B cell (primary cell): ENCODE measurements at regions not wholly inside any gene's neighbourhood (a gene's known extent, or its start where the extent isn't known, plus 50 kb on each side); places are given as distances from the start of the nearest gene placed in this dataset.

Source experiments
- ATAC-seq: fragments of 200-7000 bp; cut with Tn5 transposase; one replicate; pipeline ENCODE4 v1.10.0; 2021; ENCODE audit warnings: low read depth, mild to moderate bottlenecking, moderate number of reproducible peaks, moderate library complexity
- CTCF ChIA-PET: fragments of 350-600 bp; sonication (Branson Sonifier 250); formaldehyde crosslinking; loops from one replicate; lab custom pipeline; 2021; ENCODE audit warnings: antibody characterized with exemption, inconsistent platforms; lab: Charles Lee
- POLR2A ChIA-PET: fragments of 350-600 bp; sonication (Branson Sonifier 250); formaldehyde crosslinking; loops from one replicate; lab custom pipeline; 2021; ENCODE audit warnings: antibody characterized with exemption; lab: Charles Lee
- DNase-seq: peaks from one replicate; pipeline ENCODE4 v3.0.0; 2013
- H2AFZ ChIP-seq: 2 replicates; pipeline ENCODE4 v1.6.1; 2012; ENCODE audit warnings: mild to moderate bottlenecking, low read depth, low read length; ENCODE audit not compliant: insufficient read depth, poor library complexity, severe bottlenecking
- H3K27ac ChIP-seq, 2 donors: 1 replicate in 1 of 2; 2 replicates in 1 of 2; pipeline ENCODE4 v1.5.1; 2012 to 2013; ENCODE audit warnings: low read length in 2 of 2, mild to moderate bottlenecking in 2 of 2, moderate library complexity in 1 of 2
- H3K27me3 ChIP-seq, 4 experiments: fragments of 200-600 bp in 1 of 4; sonication (generic) in 1 of 4; replicated peaks in 1 of 4; 1 replicate in 2 of 4; 2 replicates in 2 of 4; pipeline versions ENCODE4 v1.6.1 to v1.7.0; 2013 to 2016; ENCODE audit warnings: low read length in 3 of 4, mild to moderate bottlenecking in 2 of 4, mixed read lengths in 1 of 4, moderate library complexity in 1 of 4; ENCODE audit not compliant: insufficient read depth in 4 of 4, control insufficient read depth in 3 of 4; ENCODE audit errors: control extremely low read depth in 1 of 4
- H3K36me3 ChIP-seq, 2 experiments: replicated peaks in 1 of 2; 1 replicate in 1 of 2; 2 replicates in 1 of 2; pipeline versions ENCODE4 v1.6.1 to v1.7.1; 2013; ENCODE audit warnings: low read length in 1 of 2; ENCODE audit not compliant: insufficient read depth in 2 of 2, control insufficient read depth in 1 of 2; ENCODE audit errors: control extremely low read depth in 1 of 2, extremely low read depth in 1 of 2
- H3K4me1 ChIP-seq, 2 donors: fragments of 200-600 bp in 1 of 2; sonication (generic) in 1 of 2; 1 replicate in 1 of 2; 2 replicates in 1 of 2; pipeline versions ENCODE4 v1.5.1 to v1.6.1; 2013 to 2017; ENCODE audit warnings: low read length in 2 of 2; ENCODE audit not compliant: control insufficient read depth in 2 of 2, insufficient read depth in 2 of 2
- H3K4me2 ChIP-seq: replicated peaks from 2 replicates; pipeline ENCODE3; 2012; ENCODE audit warnings: mild to moderate bottlenecking, low read depth, low read length; ENCODE audit not compliant: poor library complexity, severe bottlenecking
- H3K4me3 ChIP-seq, 5 experiments: fragments of 200-600 bp in 1 of 5; sonication (generic) in 1 of 5; 1 replicate in 3 of 5; 2 replicates in 2 of 5; pipeline versions ENCODE4 v1.5.1 to v1.7.0; 2011 to 2016; ENCODE audit warnings: low read length in 4 of 5, mild to moderate bottlenecking in 4 of 5, low read depth in 2 of 5, control low read depth in 1 of 5, moderate library complexity in 1 of 5; ENCODE audit not compliant: insufficient read depth in 1 of 5; ENCODE audit errors: control extremely low read depth in 1 of 5, extremely low read depth in 1 of 5
- H3K79me2 ChIP-seq: fragments of 200-600 bp; sonication (generic); one replicate; pipeline ENCODE4 v1.6.0; 2016; ENCODE audit warnings: low read length; ENCODE audit not compliant: control insufficient read depth, insufficient read depth
- H3K9ac ChIP-seq: fragments of 200-600 bp; sonication (generic); 2 replicates; pipeline ENCODE4 v1.6.1; 2017; ENCODE audit warnings: mild to moderate bottlenecking, low read length, moderate library complexity
- H3K9me3 ChIP-seq, 3 donors: one replicate each; pipeline versions ENCODE4 v1.6.1 to v1.7.1; 2013; ENCODE audit warnings: low read length in 2 of 3; ENCODE audit not compliant: control insufficient read depth in 2 of 3, insufficient read depth in 1 of 3; ENCODE audit errors: control extremely low read depth in 1 of 3
- H4K20me1 ChIP-seq: 2 replicates; pipeline ENCODE4 v1.6.0; 2012; ENCODE audit warnings: mild to moderate bottlenecking, low read length; ENCODE audit not compliant: insufficient read depth, control insufficient read depth, poor library complexity, severe bottlenecking
- H3K27ac Mint-ChIP-seq: one replicate; pipeline ENCODE4 v1.8.0; 2021; ENCODE audit warnings: mixed read lengths
- H3K27me3 Mint-ChIP-seq: one replicate; pipeline ENCODE4 v1.8.0; 2021; ENCODE audit warnings: mixed read lengths
- H3K4me1 Mint-ChIP-seq: one replicate; pipeline ENCODE4 v1.8.0; 2021; ENCODE audit warnings: mixed read lengths
- H3K4me3 Mint-ChIP-seq: one replicate; pipeline ENCODE4 v1.8.0; 2021; ENCODE audit warnings: mixed read lengths
- H3K9me3 Mint-ChIP-seq: one replicate; pipeline ENCODE4 v1.8.0; 2022; ENCODE audit warnings: mixed read lengths; ENCODE audit not compliant: insufficient read depth
- EZH2 ChIP-seq: IDR thresholded peaks from 2 replicates; pipeline ENCODE4 v1.6.1; 2012; ENCODE audit warnings: borderline replicate concordance, low read depth, mild to moderate bottlenecking, moderate library complexity, low read length; ENCODE audit not compliant: insufficient read depth, poor library complexity, severe bottlenecking
- WGBS: methylation state at CpG from one replicate; pipeline ENCODE4 v1.1.5; 2013; ENCODE audit warnings: missing lambda C conversion rate; ENCODE audit not compliant: insufficient coverage; 5-methylcytosine and 5-hydroxymethylcytosine counted together
- intact Hi-C: fragments of 100-400 bp; cut with micrococcal nuclease; formaldehyde crosslinking; loops from one replicate; pipeline ENCODE4 v1.10.0; 2022
- TF ChIP-seq, protein P1 (sequence below): fragments of 200-600 bp; IDR thresholded peaks from one replicate; pipeline ENCODE4 v1.8.0; 2022; ENCODE audit warnings: antibody characterized with exemption, mild to moderate bottlenecking

DNA sequence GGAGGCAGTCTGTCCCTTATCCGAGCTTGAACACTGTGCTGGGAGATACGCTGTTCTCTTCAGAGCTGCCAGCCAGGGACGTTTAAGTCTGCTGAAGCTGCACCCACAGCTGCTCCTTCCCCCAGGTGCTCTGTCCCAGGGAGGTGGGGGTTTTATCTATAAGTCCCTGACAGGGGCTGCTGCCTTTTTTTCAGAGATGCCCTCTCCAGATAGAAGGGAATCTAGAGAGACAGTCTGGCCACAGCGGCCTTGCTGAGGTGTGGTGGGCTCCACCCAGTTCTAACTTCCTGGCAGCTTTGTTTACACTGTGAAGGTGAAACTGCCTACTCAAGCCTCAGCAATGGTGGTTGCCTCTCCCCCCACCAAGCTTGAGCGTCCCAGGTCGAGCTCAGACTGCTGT is 319.9 kb upstream of the GRM7 start:
- no peak overlapping the region for H3K27ac ChIP-seq
- no peaks in the 10 kb centered on the region for H4K20me1 ChIP-seq
- H3K9me3 Mint-ChIP-seq: peaks cover 6% of the 10 kb centered on the region
- ATAC-seq: no peak
- no peak overlapping the region for H3K4me2 ChIP-seq
- H3K27me3 Mint-ChIP-seq: no peaks in the 10 kb centered on the region
- no peaks in the 10 kb centered on the region for H3K4me1 Mint-ChIP-seq
- no peak overlapping the region for H3K9ac ChIP-seq
- no peaks in the 10 kb centered on the region for H3K27me3 ChIP-seq
- H3K27ac Mint-ChIP-seq: no peak overlapping the region
- WGBS: 73% methylated on average over 6 of the region's 6 CpGs
- ChIA-PET CTCF (no interaction called here), POLR2A (no interaction called here)
- H2AFZ ChIP-seq: no peak overlapping the region
- H3K36me3 ChIP-seq: no peaks in the 10 kb centered on the region
- intact Hi-C loops: no loop called here
- no peak overlapping the region for H3K4me3 ChIP-seq
- H3K79me2 ChIP-seq: no peaks in the 10 kb centered on the region
- no peak for DNase-seq
- H3K4me3 Mint-ChIP-seq: no peak overlapping the region
- no peaks in the 10 kb centered on the region for H3K4me1 ChIP-seq
- TF ChIP-seq, protein P1, sequence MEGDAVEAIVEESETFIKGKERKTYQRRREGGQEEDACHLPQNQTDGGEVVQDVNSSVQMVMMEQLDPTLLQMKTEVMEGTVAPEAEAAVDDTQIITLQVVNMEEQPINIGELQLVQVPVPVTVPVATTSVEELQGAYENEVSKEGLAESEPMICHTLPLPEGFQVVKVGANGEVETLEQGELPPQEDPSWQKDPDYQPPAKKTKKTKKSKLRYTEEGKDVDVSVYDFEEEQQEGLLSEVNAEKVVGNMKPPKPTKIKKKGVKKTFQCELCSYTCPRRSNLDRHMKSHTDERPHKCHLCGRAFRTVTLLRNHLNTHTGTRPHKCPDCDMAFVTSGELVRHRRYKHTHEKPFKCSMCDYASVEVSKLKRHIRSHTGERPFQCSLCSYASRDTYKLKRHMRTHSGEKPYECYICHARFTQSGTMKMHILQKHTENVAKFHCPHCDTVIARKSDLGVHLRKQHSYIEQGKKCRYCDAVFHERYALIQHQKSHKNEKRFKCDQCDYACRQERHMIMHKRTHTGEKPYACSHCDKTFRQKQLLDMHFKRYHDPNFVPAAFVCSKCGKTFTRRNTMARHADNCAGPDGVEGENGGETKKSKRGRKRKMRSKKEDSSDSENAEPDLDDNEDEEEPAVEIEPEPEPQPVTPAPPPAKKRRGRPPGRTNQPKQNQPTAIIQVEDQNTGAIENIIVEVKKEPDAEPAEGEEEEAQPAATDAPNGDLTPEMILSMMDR: no peak
- no peak for TF ChIP-seq EZH2
- H3K9me3 ChIP-seq: peaks cover 0 to 11% (median 0%) of the 10 kb centered on the region in 3 donors

DNA sequence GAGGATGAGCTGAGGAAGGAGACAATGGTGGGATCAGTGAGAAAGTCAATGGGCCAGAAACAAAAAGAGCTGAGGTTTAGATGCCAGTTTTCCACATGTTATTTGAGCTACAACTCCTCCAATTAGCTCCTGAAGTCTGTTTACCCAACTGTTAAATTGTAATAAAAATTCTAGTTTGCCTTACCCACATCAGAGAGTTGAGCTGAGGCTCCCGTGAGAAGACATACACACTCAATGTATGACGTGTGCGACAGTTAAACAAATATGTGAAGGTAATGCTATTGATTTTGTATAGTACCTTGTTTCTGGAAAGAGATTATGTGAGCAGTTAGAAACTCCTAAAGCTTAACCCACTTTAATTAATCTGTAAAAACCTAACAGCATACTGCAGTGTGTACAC is 318.1 kb upstream of the GRM7 start:
- Mint-ChIP-seq H3K4me3 (no peak overlapping the region), H3K4me1 (no peaks in the 10 kb centered on the region), H3K27ac (no peak overlapping the region), H3K9me3 (peaks cover 4% of the 10 kb centered on the region), H3K27me3 (no peaks in the 10 kb centered on the region)
- Histone ChIP-seq H3K27me3 (no peaks in the 10 kb centered on the region), H3K27ac (no peak overlapping the region), H4K20me1 (no peaks in the 10 kb centered on the region), H3K4me3 (no peak overlapping the region), H3K79me2 (no peaks in the 10 kb centered on the region), H3K4me2 (no peak overlapping the region), H3K9me3 (peaks cover 0 to 11% (median 0%) of the 10 kb centered on the region in 3 donors), H3K9ac (no peak overlapping the region), H2AFZ (no peak overlapping the region), H3K4me1 (no peaks in the 10 kb centered on the region), H3K36me3 (no peaks in the 10 kb centered on the region)
- no CpG with 5 or more reads among the region's 3 CpGs for WGBS
- ATAC-seq (no peak), DNase-seq (no peak)
- TF ChIP-seq, protein P1: no peak
- no peak for TF ChIP-seq EZH2
- ChIA-PET POLR2A (no interaction called here), CTCF (no interaction called here)
- intact Hi-C loops: no loop called here
